KOPT-K1 (cell line): ENCODE measurements at regions not wholly inside any gene's neighbourhood (a gene's known extent, or its start where the extent isn't known, plus 50 kb on each side); places are given as distances from the start of the nearest gene placed in this dataset.

Experiments
- H3K27ac ChIP-seq: fragments of 200-600 bp; sonication (generic); 2 replicates; pipeline ENCODE4 v1.5.1; 2016; ENCODE audit warnings: antibody characterized with exemption, mild to moderate bottlenecking, low read depth, low read length; ENCODE audit not compliant: poor library complexity, severe bottlenecking
- H3K36me3 ChIP-seq: fragments of 200-600 bp; sonication (generic); 2 replicates; pipeline ENCODE4 v1.5.1; 2017; ENCODE audit warnings: antibody characterized with exemption, mild to moderate bottlenecking, low read length, moderate library complexity; ENCODE audit not compliant: insufficient read depth
- H3K9me3 ChIP-seq: fragments of 200-600 bp; sonication (generic); 2 replicates; pipeline ENCODE4 v1.5.1; 2017; ENCODE audit warnings: antibody characterized with exemption, low read length, mild to moderate bottlenecking; ENCODE audit not compliant: insufficient read depth, poor library complexity, severe bottlenecking

DNA sequence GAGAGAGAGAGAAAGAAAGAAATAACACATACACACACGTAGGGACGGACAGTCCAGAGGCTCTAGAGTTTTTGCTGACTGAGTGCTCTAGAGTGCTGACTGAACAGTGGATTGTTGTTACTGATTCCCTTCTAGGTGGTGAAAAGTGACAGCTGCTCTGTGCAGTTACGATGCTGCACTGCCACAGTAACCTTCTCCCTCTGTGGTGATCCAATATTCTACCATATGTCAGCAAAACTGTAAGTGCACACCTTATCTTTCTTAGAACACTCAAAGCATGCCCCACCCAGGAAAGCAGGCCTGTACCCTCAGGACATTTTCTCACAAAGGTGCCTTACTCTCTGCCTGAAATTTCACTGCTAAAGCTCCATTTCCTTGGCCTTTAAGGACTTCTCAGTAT is 1023.5 kb downstream of the TYW1 start:
- no peak overlapping the region for H3K27ac ChIP-seq
- H3K9me3 ChIP-seq, result no peaks in the 10 kb centered on the region
- no peaks in the 10 kb centered on the region for H3K36me3 ChIP-seq

GRCh38 chr7:68025369-68025768 is 1028.7 kb downstream of the TYW1 start:
- Histone ChIP-seq H3K27ac (no peak overlapping the region), H3K9me3 (no peaks in the 10 kb centered on the region), H3K36me3 (no peaks in the 10 kb centered on the region)

DNA sequence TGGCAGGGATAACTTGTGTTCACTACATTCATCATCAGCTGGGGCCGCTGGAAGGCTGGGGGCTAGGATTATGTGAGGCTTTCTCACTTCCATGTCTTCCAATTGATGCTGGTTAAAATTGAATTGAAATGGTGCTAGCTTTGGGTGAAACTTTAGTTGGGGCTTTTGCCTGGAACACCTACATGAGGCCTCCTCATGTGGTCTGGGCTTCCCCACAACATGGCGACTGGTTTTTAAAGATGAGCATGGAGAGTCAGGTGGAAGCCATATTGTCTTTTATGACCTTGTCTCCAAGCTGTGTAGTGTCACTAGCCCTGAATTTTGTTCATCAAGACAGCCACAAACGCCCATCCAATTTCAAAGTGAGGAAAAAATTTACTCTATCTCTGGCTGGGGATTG is 1033.9 kb downstream of the TYW1 start:
- no peak overlapping the region for H3K27ac ChIP-seq
- no peaks in the 10 kb centered on the region for H3K9me3 ChIP-seq
- no peaks in the 10 kb centered on the region for H3K36me3 ChIP-seq

DNA sequence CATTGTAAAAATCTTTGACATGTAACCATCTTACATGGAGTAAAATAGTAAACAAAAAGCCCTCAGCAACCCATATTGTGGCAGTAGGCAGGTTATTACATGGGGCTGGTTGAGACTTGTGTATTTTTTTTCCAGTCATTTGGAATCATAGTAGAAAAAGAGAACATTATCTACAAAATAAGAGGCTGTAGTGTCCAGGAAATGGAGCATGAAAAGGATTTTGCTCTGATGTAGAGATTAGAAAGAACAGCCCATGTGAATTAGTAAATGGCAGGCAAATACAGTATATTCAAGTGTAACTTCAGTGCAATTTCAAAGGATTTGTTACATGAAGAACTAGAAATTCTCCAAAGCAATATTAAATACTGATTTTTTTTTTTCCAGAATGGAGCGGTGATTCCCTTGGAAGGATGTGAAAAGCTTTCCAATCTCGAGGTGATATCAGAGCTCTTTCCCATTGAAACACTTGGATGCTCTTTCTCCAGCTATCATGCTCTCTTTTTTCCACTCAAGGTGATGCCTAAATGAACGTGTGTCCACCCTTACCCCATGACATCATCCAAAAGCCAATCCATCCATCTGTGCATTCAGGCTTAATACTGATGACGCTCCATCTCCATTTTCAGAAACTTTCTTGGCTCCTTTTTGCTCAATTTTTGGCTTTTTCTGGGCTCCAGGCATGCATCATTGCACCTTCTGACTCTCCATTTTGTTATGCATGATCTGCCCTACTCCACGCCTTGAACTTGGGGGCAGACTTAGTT is 1034.7 kb downstream of the TYW1 start:
- Histone ChIP-seq H3K27ac (no peak overlapping the region), H3K9me3 (no peaks in the 10 kb centered on the region), H3K36me3 (no peaks in the 10 kb centered on the region)

DNA sequence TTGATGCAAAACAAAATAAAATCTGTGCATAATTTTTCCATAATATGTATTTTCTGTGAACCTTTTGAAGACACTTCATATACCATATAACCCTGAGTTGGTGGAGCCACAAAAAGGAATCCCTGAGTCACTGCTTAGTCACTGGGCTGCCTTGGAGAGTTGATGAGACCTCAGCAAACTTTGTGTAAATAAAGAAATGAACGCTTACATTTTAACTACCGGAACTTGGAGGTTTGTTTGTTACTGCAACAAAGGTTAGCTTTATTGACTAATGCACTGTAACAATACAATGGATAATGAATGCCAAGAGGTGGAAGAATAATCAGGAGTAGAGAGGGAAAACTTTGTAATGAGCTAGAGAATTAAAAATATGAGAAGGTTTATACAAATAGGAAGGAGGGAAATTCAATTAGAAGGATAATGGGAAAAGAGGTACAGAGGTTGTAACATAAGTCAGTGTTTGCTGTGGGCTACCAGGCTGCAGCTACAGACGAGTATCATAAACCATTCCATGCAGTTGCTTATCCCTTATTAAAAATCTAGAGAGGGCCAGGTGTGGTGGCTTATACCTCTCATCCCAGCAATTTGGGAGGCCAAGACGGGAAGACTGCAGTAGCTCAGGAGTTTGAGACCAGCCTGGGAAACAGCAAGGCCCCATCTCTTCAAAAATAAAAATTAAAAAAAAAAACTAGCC is 1042.1 kb downstream of the TYW1 start:
- H3K27ac ChIP-seq, result no peak overlapping the region
- H3K9me3 ChIP-seq, result no peaks in the 10 kb centered on the region
- H3K36me3 ChIP-seq, result no peaks in the 10 kb centered on the region

- Histone ChIP-seq H3K36me3 (no peaks in the 10 kb centered on the region), H3K27ac (no peak overlapping the region)
These were observed 1044.9 kb downstream of the TYW1 start for GRCh38 chr7:68041554-68041953.

GRCh38 chr7:68043546-68043945 is 1046.9 kb downstream of the TYW1 start:
- no peaks in the 10 kb centered on the region for H3K36me3 ChIP-seq
- no peak overlapping the region for H3K27ac ChIP-seq
- H3K9me3 ChIP-seq, result no peaks in the 10 kb centered on the region

More at GRCh38 chr7:68041554-68041953, 1044.9 kb downstream of the TYW1 start:
- H3K9me3 ChIP-seq, result no peaks in the 10 kb centered on the region

DNA sequence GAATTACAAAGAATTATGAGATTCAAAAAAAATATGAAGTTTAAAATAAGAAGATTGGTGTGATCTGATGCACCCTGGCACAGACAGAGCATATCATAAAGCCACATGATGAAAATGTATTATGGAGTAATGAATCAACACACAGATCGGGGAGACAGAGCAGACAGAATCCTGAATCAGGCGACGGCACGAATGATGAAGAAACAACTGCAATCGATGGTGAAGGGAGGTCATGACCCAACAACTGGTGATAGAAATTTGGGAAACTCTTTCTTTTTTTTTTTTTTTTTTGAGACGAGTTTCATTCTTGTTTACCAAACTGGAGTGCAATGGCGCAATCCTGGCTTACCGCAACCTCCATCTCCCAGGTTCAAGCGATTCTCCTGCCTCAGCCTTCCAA is 1054.0 kb downstream of the TYW1 start:
- no peak overlapping the region for H3K27ac ChIP-seq
- no peaks in the 10 kb centered on the region for H3K36me3 ChIP-seq
- H3K9me3 ChIP-seq, result no peaks in the 10 kb centered on the region

- H3K36me3 ChIP-seq, result no peaks in the 10 kb centered on the region
- H3K9me3 ChIP-seq, result no peaks in the 10 kb centered on the region
- no peak overlapping the region for H3K27ac ChIP-seq
These were observed 1061.4 kb downstream of the TYW1 start for GRCh38 chr7:68058014-68058413.

GRCh38 chr7:68063171-68063570 is 1066.5 kb downstream of the TYW1 start:
- Histone ChIP-seq H3K9me3 (no peaks in the 10 kb centered on the region), H3K27ac (no peak overlapping the region), H3K36me3 (no peaks in the 10 kb centered on the region)

DNA sequence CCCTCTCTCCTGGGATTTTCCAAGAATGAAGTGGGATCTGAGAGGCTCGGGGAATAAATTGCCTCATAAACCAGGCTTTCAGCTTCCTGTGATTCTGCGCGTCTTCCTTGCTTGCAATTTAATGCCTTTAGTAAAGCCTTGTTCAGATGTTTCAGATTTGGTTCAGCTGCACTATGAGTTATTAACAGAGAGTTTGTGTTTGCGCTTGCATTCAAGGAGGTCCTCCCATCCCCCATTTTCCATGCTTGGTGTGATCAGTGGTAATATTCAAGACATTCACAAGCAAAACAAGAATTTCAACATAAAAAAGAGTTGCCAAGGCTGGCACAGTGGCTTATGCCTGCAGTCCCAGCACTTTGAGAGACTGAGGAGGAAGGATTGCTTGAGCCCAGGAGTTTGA is 1068.9 kb downstream of the TYW1 start:
- Histone ChIP-seq H3K27ac (no peak overlapping the region), H3K9me3 (no peaks in the 10 kb centered on the region), H3K36me3 (no peaks in the 10 kb centered on the region)

DNA sequence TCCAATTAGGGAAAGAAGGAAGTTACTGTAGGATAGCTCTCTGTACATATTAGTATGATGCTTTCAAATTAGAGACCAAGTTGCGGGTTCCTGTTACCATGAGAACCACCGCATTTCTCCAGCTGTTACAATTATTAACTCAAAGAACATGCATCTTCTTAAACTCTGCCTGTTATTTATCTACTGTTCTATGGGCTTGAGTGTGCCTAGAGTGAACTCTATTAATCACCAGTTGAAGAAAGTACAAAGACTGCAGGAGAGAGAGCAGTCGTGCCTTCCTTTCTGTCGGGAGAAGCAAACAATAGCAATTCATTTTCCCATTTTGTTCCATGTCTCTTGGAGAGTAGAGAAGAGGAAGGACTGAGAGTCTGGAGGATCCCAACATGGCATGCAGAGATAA is 1071.2 kb downstream of the TYW1 start:
- H3K9me3 ChIP-seq, result no peaks in the 10 kb centered on the region
- H3K36me3 ChIP-seq, result no peaks in the 10 kb centered on the region
- no peak overlapping the region for H3K27ac ChIP-seq

DNA sequence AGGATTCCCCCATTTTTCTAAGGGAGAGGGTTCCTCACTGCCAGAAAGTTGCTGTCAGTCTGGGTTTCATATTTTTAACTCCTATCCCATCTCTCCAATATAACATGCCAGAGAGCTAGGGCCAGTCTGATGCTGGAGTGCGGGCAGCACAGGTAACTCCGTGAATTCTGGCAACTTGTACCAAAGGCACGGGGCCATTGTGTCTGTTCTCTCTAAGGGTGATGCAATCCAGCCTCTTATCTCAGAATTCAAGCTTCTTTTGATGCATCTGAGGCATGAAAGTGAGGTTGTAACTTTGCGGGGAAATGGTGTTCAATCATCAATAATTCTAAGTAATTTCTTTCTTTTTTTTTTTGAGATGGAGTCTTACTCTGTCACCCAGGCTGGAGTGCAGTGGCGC is 1074.4 kb downstream of the TYW1 start:
- H3K9me3 ChIP-seq, result no peaks in the 10 kb centered on the region
- no peaks in the 10 kb centered on the region for H3K36me3 ChIP-seq
- no peak overlapping the region for H3K27ac ChIP-seq

- Histone ChIP-seq H3K27ac (no peak overlapping the region), H3K36me3 (no peaks in the 10 kb centered on the region), H3K9me3 (no peaks in the 10 kb centered on the region)
These were observed 1077.1 kb downstream of the TYW1 start for GRCh38 chr7:68073701-68074100.

- H3K9me3 ChIP-seq, result no peaks in the 10 kb centered on the region
- H3K27ac ChIP-seq, result no peak overlapping the region
- H3K36me3 ChIP-seq, result no peaks in the 10 kb centered on the region
These were observed 1077.6 kb downstream of the TYW1 start for GRCh38 chr7:68074242-68074641.

DNA sequence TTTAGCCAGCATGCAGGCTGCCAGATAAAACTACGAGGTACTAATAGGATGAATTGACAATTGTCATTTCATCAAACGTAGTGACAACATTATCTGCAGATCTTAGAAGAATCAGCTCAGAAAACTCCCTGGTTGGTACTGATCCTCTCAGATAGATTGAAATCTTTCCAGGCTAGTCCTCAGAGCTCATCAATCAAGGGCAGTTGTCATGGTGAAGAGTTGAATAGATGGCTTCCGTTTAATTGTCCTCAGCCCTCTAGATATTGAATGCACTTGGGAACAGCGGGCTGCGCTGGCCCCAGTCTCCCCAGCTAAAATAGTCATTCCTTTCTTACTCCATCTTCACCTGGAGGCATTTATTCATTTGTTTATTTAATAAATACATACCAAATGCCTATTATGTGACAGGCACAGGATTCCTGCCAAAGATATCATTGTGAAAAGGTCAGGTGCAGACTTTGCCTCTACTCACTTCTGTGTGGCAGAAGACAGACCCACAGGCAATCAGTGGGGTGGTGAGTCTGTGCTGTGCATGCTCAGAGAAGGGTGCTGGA is 1081.6 kb downstream of the TYW1 start:
- Histone ChIP-seq H3K36me3 (no peaks in the 10 kb centered on the region), H3K9me3 (peaks cover 18% of the 10 kb centered on the region), H3K27ac (no peak overlapping the region)
